ENCODE measurements at regions not wholly inside any gene's neighbourhood (a gene's known extent, or its start where the extent isn't known, plus 50 kb on each side); places are given as distances from the start of the nearest gene placed in this dataset.

- DNase-seq (ENCODE audit: low read depth) = peak; percentile 85
These were observed 174.7 kb downstream of the HERPUD2 start for GRCh38 chr7:35519971-35520809.

GRCh38 chr7:35518767-35519166, 176.2 kb downstream of the HERPUD2 start:
- H3K4me3 ChIP-seq (ENCODE audit: low read depth, low read length) = no peak overlapping the region
- TF ChIP-seq CTCF (conservative IDR thresholded peaks at IDR 0.05; ENCODE audit: low read depth, low read length) = no peak
- DNase-seq (ENCODE audit: low read depth) = no peak

More at GRCh38 chr7:35519971-35520809, 174.7 kb downstream of the HERPUD2 start:
- peak; percentile 89 for TF ChIP-seq CTCF (conservative IDR thresholded peaks at IDR 0.05; ENCODE audit: low read depth, low read length)
- no peak overlapping the region for H3K4me3 ChIP-seq (ENCODE audit: low read depth, low read length)

GRCh38 chr7:35516498-35516897, 178.4 kb downstream of the HERPUD2 start:
- DNase-seq (ENCODE audit: low read depth) = no peak
- H3K4me3 ChIP-seq (ENCODE audit: low read depth, low read length) = no peak overlapping the region
- TF ChIP-seq CTCF (conservative IDR thresholded peaks at IDR 0.05; ENCODE audit: low read depth, low read length) = no peak

GRCh38 chr7:35513828-35514227, 181.1 kb downstream of the HERPUD2 start:
- TF ChIP-seq CTCF (conservative IDR thresholded peaks at IDR 0.05; ENCODE audit: low read depth, low read length) = no peak
- DNase-seq (ENCODE audit: low read depth) = no peak
- no peak overlapping the region for H3K4me3 ChIP-seq (ENCODE audit: low read depth, low read length)

- no peak for TF ChIP-seq CTCF (conservative IDR thresholded peaks at IDR 0.05; ENCODE audit: low read depth, low read length)
- no peak overlapping the region for H3K4me3 ChIP-seq (ENCODE audit: low read depth, low read length)
- no peak for DNase-seq (ENCODE audit: low read depth)
These were observed 181.7 kb downstream of the HERPUD2 start for GRCh38 chr7:35513195-35513594.

- no peak overlapping the region for H3K4me3 ChIP-seq (ENCODE audit: low read depth, low read length)
- no peak for TF ChIP-seq CTCF (conservative IDR thresholded peaks at IDR 0.05; ENCODE audit: low read depth, low read length)
- DNase-seq (ENCODE audit: low read depth) = no peak
These were observed 182.2 kb downstream of the HERPUD2 start for GRCh38 chr7:35512716-35513115.
